Uterus (tissue), 3 donors: ENCODE measurements at regions not wholly inside any gene's neighbourhood (a gene's known extent, or its start where the extent isn't known, plus 50 kb on each side); places are given as distances from the start of the nearest gene placed in this dataset.

Source experiments
- DNase-seq, 2 donors: peaks; one replicate each; pipeline ENCODE4 v3.0.0-alpha.2; 2019 to 2020
- H3K27ac ChIP-seq, 2 donors: fragments of 200-600 bp; sonication (generic); 1 replicate in 1 of 2; 2 replicates in 1 of 2; pipeline ENCODE4 v1.5.1; 2016 to 2018
- H3K27me3 ChIP-seq, 2 donors: fragments of 200-600 bp; sonication (generic); one replicate each; pipeline ENCODE4 v1.5.1; 2018 to 2019; ENCODE audit warnings: control low read depth in 1 of 2
- H3K36me3 ChIP-seq, 2 donors: fragments of 200-600 bp; sonication (generic); one replicate each; pipeline ENCODE4 v1.5.1; 2019; ENCODE audit warnings: control low read depth in 1 of 2
- H3K4me1 ChIP-seq, 2 donors: fragments of 200-600 bp; sonication (generic); one replicate each; pipeline ENCODE4 v1.5.1; 2018 to 2019; ENCODE audit warnings: control low read depth in 1 of 2
- H3K4me3 ChIP-seq, 2 donors: fragments of 200-600 bp; sonication (generic); 1 replicate in 1 of 2; 2 replicates in 1 of 2; pipeline ENCODE4 v1.5.1; 2018 to 2019; ENCODE audit warnings: mild to moderate bottlenecking in 1 of 2
- H3K9me3 ChIP-seq, 2 donors: fragments of 200-600 bp; sonication (generic); one replicate each; pipeline ENCODE4 v1.5.1; 2019; ENCODE audit warnings: control low read depth in 1 of 2
- CTCF ChIP-seq, 4 experiments: fragments of 200-600 bp in 2 of 4; fragments of 450-650 bp in 2 of 4; sonication (generic) in 2 of 4; IDR thresholded peaks; one replicate each; pipeline ENCODE4 v1.5.1; 2016 to 2019; ENCODE audit warnings: antibody characterized with exemption in 4 of 4, mild to moderate bottlenecking in 2 of 4, moderate library complexity in 1 of 4
- POLR2A ChIP-seq, 2 donors: fragments of 450-650 bp; IDR thresholded peaks; one replicate each; pipeline ENCODE4 v1.6.1; 2016; ENCODE audit warnings: antibody characterized with exemption in 2 of 2, mild to moderate bottlenecking in 1 of 2, moderate library complexity in 1 of 2
- intact Hi-C: fragments of 100-400 bp; cut with DNase I; formaldehyde crosslinking; loops from one replicate; pipeline ENCODE4 v1.15.1; 2023; ENCODE audit warnings: low total_unique reads
- donor health status: DM: yes; HTN: yes; CAD: no.

- intact Hi-C loops: no loop called here
- H3K27ac ChIP-seq: no peak overlapping the region
- no peak for TF ChIP-seq POLR2A (IDR thresholded peaks at IDR 0.05)
- no peak for TF ChIP-seq CTCF (IDR thresholded peaks at IDR 0.05)
Observed at GRCh38 chr20:40268321-40269075, 420.5 kb downstream of the MAFB start.

GRCh38 chr20:40265825-40266533 is 423.1 kb downstream of the MAFB start:
- no peak overlapping the region for H3K27ac ChIP-seq
- H3K4me1 ChIP-seq: no peaks in the 10 kb centered on the region
- TF ChIP-seq POLR2A (IDR thresholded peaks at IDR 0.05) (no peak), CTCF (IDR thresholded peaks at IDR 0.05) (peak in 1 of 4 experiments; percentile 17)
- no peak overlapping the region for H3K4me3 ChIP-seq
- no peaks in the 10 kb centered on the region for H3K27me3 ChIP-seq
- no peaks in the 10 kb centered on the region for H3K9me3 ChIP-seq
- H3K36me3 ChIP-seq: no peaks in the 10 kb centered on the region
- DNase-seq: no peak
- intact Hi-C loops: no loop called here

More at GRCh38 chr20:40268321-40269075, 420.5 kb downstream of the MAFB start:
- Histone ChIP-seq H3K36me3 (no peaks in the 10 kb centered on the region), H3K9me3 (no peaks in the 10 kb centered on the region), H3K4me1 (no peaks in the 10 kb centered on the region), H3K27me3 (no peaks in the 10 kb centered on the region), H3K4me3 (no peak overlapping the region)
- no peak for DNase-seq

- intact Hi-C loops: no loop called here
- Histone ChIP-seq H3K36me3 (no peaks in the 10 kb centered on the region), H3K4me1 (no peaks in the 10 kb centered on the region), H3K27ac (no peak overlapping the region), H3K27me3 (no peaks in the 10 kb centered on the region), H3K4me3 (no peak overlapping the region), H3K9me3 (no peaks in the 10 kb centered on the region)
- TF ChIP-seq CTCF (IDR thresholded peaks at IDR 0.05) (no peak), POLR2A (IDR thresholded peaks at IDR 0.05) (no peak)
- no peak for DNase-seq
Observed at GRCh38 chr20:40262219-40262618, 426.8 kb downstream of the MAFB start.

GRCh38 chr20:40258931-40259330 is 430.1 kb downstream of the MAFB start:
- Histone ChIP-seq H3K4me1 (no peaks in the 10 kb centered on the region), H3K9me3 (no peaks in the 10 kb centered on the region), H3K27me3 (no peaks in the 10 kb centered on the region), H3K36me3 (no peaks in the 10 kb centered on the region), H3K4me3 (no peak overlapping the region), H3K27ac (no peak overlapping the region)
- DNase-seq: no peak
- intact Hi-C loops: no loop called here
- no peak for TF ChIP-seq CTCF (IDR thresholded peaks at IDR 0.05)
- no peak for TF ChIP-seq POLR2A (IDR thresholded peaks at IDR 0.05)

- Histone ChIP-seq H3K4me1 (no peaks in the 10 kb centered on the region), H3K4me3 (no peak overlapping the region), H3K27ac (no peak overlapping the region), H3K27me3 (no peaks in the 10 kb centered on the region), H3K9me3 (no peaks in the 10 kb centered on the region), H3K36me3 (no peaks in the 10 kb centered on the region)
- no peak for TF ChIP-seq CTCF (IDR thresholded peaks at IDR 0.05)
- DNase-seq: no peak
- intact Hi-C loops: no loop called here
Observed at GRCh38 chr20:40257763-40258162, 431.3 kb downstream of the MAFB start.
